Naive thymus-derived CD8-positive, alpha-beta T cell (primary cell): ENCODE measurements at regions not wholly inside any gene's neighbourhood (a gene's known extent, or its start where the extent isn't known, plus 50 kb on each side); places are given as distances from the start of the nearest gene placed in this dataset.

Experiments
- ATAC-seq, 2 donors: fragments of 150-1000 bp; cut with Tn5 transposase in 1 of 2; sonication (Bioruptor Pico), chemical (Tn5 transposase) in 1 of 2; 1 replicate in 1 of 2; 2 replicates in 1 of 2; pipeline ENCODE4 v1.10.0; 2021; ENCODE audit warnings: mild to moderate bottlenecking in 2 of 2, moderate library complexity in 2 of 2
- POLR2A ChIA-PET: fragments of 350-600 bp; sonication (Branson Sonifier 250); formaldehyde crosslinking; loops from one replicate; lab custom pipeline; 2021; ENCODE audit warnings: antibody characterized with exemption; lab: Charles Lee
- DNase-seq, 10 donors: peaks; one replicate each; pipeline versions ENCODE4 v3.0.0 to v3.0.0-alpha.2; 2020 to 2022
- H3K27ac Mint-ChIP-seq, 10 donors: one replicate each; pipeline ENCODE4 v1.8.0; 2020 to 2022; ENCODE audit warnings: mild to moderate bottlenecking in 10 of 10, mixed read lengths in 10 of 10, moderate library complexity in 4 of 10, inconsistent platforms in 1 of 10
- H3K27me3 Mint-ChIP-seq, 5 donors: one replicate each; pipeline ENCODE4 v1.8.0; 2021 to 2022; ENCODE audit warnings: mixed read lengths in 5 of 5
- H3K36me3 Mint-ChIP-seq, 3 donors: one replicate each; pipeline ENCODE4 v1.8.0; 2020 to 2022; ENCODE audit warnings: mixed read lengths in 3 of 3, mild to moderate bottlenecking in 2 of 3, inconsistent platforms in 1 of 3
- H3K4me1 Mint-ChIP-seq, 4 donors: one replicate each; pipeline ENCODE4 v1.8.0; 2021 to 2022; ENCODE audit warnings: mixed read lengths in 4 of 4
- H3K4me3 Mint-ChIP-seq, 10 donors: one replicate each; pipeline ENCODE4 v1.8.0; 2020 to 2022; ENCODE audit warnings: mild to moderate bottlenecking in 10 of 10, mixed read lengths in 10 of 10, moderate library complexity in 6 of 10, inconsistent platforms in 1 of 10
- H3K9me3 Mint-ChIP-seq, 9 donors: one replicate each; pipeline ENCODE4 v1.8.0; 2020 to 2022; ENCODE audit warnings: mixed read lengths in 9 of 9, mild to moderate bottlenecking in 3 of 9, inconsistent platforms in 1 of 9, moderate library complexity in 1 of 9

DNA sequence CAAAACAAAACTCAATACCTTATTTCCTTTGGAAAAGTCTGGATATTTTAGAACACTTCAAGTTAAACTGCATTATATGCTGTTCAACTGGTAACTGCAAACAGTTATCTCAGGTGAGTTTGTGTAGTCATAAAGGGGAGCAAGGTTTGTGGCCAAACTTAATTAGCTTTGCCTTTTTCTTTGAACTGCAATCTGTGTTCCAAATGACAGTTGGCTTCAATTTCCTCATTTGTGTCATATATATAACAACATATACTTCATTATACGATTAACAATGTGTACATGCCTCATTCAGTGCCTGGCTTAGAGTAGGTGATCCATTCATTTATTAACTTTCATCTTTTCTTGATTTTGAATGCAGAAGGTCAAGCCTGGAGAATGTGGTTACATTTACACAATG is 55.8 kb downstream of the KCNE4 start:
- no peaks in the 10 kb centered on the region for H3K36me3 Mint-ChIP-seq
- POLR2A ChIA-PET, result no interaction called here
- ATAC-seq, result no peak

DNA sequence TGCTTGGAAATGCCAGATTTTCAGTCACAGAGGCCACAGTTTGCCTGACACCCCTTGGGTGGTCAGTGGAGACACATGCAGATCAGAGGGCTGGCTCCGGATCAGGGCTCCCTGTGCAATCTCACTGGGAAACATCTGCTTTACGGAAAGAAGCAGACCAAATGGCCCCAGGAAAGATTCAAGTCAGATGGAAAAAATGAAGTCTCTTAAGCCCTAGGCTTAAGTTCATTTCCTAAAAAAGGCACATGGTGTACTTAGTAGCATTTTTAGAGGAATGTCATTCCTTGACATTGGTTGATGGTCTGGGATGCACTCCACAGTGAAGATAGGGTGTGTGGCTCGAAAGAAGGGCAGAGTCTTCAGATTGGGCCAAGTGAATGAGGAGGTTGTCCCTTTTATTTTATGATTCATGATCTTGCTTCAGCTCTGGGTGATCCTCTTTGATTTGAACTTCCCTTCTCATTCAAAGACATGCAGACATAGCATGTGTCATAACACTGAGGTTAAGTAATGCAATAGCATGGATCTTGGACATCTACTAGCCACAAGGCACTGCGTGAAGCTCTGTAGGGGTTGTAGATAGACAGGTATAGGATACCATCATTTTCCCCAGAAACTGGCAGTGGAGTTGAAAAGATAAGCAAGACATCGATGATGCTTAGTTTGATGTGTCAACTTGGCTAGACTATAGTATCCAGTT is 56.5 kb downstream of the KCNE4 start:
- no peak for ATAC-seq
- Mint-ChIP-seq H3K27me3 (peaks cover 4 to 18% (median 6%) of the 10 kb centered on the region in 5 donors), H3K4me3 (no peak overlapping the region), H3K36me3 (no peaks in the 10 kb centered on the region), H3K4me1 (no peaks in the 10 kb centered on the region), H3K27ac (no peak overlapping the region), H3K9me3 (peaks cover 0 to 4% (median 1%) of the 10 kb centered on the region in 9 donors)
- POLR2A ChIA-PET, result no interaction called here
- DNase-seq, result no peak

More for the DNA sequence above, 55.8 kb downstream of the KCNE4 start:
- Mint-ChIP-seq H3K27me3 (peaks cover 0 to 15% (median 3%) of the 10 kb centered on the region in 5 donors), H3K9me3 (peaks cover 0 to 4% (median 1%) of the 10 kb centered on the region in 9 donors), H3K27ac (no peak overlapping the region), H3K4me1 (no peaks in the 10 kb centered on the region), H3K4me3 (no peak overlapping the region)
- DNase-seq, result no peak

DNA sequence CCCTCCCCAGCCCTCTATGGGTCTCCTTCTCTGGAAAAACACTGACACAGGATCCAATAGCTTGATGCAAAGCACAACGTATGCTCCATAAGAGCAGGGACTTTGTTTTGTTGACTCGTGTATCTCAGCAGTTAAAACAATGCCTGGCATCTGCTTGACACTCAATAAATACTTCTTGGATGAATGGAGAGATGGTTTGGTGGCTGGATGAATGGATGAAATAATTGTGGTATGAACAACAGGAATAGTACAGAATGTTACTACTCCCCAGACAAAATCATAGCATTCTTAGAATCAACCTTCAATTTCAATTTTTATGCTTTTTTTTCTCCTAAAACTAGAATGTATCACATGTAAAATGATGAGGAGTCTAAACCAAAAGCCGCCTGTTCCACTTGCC is 57.4 kb downstream of the KCNE4 start:
- H3K4me3 Mint-ChIP-seq, result no peak overlapping the region
- POLR2A ChIA-PET, result no interaction called here
- no peak overlapping the region for H3K27ac Mint-ChIP-seq
- no peaks in the 10 kb centered on the region for H3K4me1 Mint-ChIP-seq
- H3K36me3 Mint-ChIP-seq, result no peaks in the 10 kb centered on the region
- H3K27me3 Mint-ChIP-seq, result peaks cover 4 to 18% (median 6%) of the 10 kb centered on the region in 5 donors
- ATAC-seq (no peak), DNase-seq (no peak)
- peaks cover 0 to 4% (median 1%) of the 10 kb centered on the region in 9 donors for H3K9me3 Mint-ChIP-seq

DNA sequence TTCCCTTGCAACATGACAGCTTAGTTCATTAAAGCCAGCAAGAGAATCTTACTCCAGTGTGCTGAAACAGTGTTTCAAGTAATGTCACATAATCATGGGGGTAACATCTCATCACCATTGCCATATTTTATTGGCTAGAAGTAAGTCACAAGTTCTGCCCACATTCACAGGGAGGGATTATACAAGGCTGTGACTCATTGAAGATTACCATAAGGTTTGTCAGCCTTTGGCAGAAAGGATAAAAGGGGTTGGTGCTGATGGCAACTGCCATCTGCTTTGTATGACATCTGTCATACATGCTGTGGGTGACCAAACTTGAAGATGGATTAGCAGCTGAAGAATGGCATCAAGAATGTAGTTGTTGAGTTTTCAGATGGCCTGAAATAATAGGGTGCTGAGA is 61.2 kb downstream of the KCNE4 start:
- Mint-ChIP-seq H3K9me3 (peaks cover 0 to 4% (median 0%) of the 10 kb centered on the region in 9 donors), H3K27ac (no peak overlapping the region), H3K36me3 (no peaks in the 10 kb centered on the region), H3K4me3 (no peak overlapping the region), H3K4me1 (no peaks in the 10 kb centered on the region), H3K27me3 (peaks cover 4 to 18% (median 6%) of the 10 kb centered on the region in 5 donors)
- ATAC-seq (no peak), DNase-seq (no peak)
- POLR2A ChIA-PET, result no interaction called here

DNA sequence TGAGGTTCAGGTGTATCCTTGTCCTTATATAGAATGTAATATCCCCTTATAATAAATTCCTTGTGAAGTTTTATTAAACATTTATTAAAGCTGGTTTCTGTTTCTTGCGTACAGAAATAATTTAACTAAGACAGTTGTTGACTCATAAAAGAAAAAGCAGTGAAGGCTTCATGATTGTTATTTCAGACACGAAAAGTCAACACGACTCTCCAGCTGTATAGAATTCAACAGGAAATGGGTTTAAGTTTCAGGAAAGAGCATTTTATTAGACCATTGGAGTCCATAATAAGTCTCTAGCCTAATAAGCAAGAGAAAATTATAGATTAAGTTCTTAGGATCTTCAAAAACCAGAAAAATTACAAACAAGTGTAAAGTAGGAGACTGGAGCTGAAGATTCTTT is 62.2 kb downstream of the KCNE4 start:
- no peak overlapping the region for H3K27ac Mint-ChIP-seq
- H3K4me1 Mint-ChIP-seq, result no peaks in the 10 kb centered on the region
- POLR2A ChIA-PET, result no interaction called here
- H3K9me3 Mint-ChIP-seq, result peaks cover 0 to 4% (median 0%) of the 10 kb centered on the region in 9 donors
- H3K4me3 Mint-ChIP-seq, result no peak overlapping the region
- ATAC-seq (no peak), DNase-seq (no peak)
- H3K27me3 Mint-ChIP-seq, result peaks cover 4 to 13% (median 6%) of the 10 kb centered on the region in 5 donors
- no peaks in the 10 kb centered on the region for H3K36me3 Mint-ChIP-seq

DNA sequence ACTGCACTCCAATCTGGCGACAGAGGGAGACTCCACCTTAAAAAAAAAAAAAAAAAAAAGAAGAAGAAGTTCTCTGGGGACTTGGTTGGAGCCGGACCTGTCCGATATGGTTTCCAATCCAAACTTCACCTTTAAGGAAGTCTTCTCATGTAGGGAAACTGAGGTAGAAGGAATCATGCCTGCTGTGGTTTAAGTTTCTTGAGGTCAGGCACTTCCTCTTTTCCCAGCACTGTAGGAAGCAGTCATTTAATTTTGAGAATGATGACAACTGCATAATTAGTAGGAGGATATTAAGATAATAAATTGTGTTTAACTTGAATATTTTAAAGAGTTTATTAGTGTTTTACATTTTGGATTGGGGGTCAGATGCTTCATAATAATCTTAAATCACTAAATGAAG is 62.9 kb downstream of the KCNE4 start:
- DNase-seq (no peak), ATAC-seq (no peak)
- POLR2A ChIA-PET, result no interaction called here
- Mint-ChIP-seq H3K9me3 (peaks cover 0 to 4% (median 0%) of the 10 kb centered on the region in 9 donors), H3K27me3 (peaks cover 5 to 11% (median 6%) of the 10 kb centered on the region in 5 donors), H3K4me1 (no peaks in the 10 kb centered on the region), H3K27ac (no peak overlapping the region), H3K4me3 (no peak overlapping the region), H3K36me3 (no peaks in the 10 kb centered on the region)

DNA sequence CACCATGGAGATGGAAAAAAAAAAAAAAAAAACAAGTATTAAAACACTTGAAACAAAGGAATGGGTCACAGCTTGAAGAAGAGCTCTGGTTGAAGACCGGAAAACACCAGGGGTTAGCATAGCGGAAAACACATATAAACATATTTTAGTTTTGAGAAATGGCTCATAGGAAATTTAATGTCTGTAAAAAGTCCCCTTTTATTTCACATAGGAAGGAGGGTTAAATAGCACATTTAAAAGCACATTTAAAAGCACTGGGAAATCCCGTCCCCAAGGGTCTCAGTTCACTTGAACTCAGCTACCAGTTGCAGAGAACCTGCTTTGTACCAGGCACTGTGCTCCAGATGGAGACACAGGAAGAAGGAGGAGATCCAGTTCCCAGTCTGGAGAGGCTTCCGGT is 65.5 kb downstream of the KCNE4 start:
- H3K27ac Mint-ChIP-seq, result no peak overlapping the region
- ATAC-seq, result no peak
- peaks cover 3 to 8% (median 7%) of the 10 kb centered on the region in 5 donors for H3K27me3 Mint-ChIP-seq
- H3K9me3 Mint-ChIP-seq, result peaks cover 0 to 3% (median 0%) of the 10 kb centered on the region in 9 donors
- no peak for DNase-seq
- H3K4me3 Mint-ChIP-seq, result no peak overlapping the region
- POLR2A ChIA-PET, result no interaction called here
- no peaks in the 10 kb centered on the region for H3K36me3 Mint-ChIP-seq
- H3K4me1 Mint-ChIP-seq, result no peaks in the 10 kb centered on the region

DNA sequence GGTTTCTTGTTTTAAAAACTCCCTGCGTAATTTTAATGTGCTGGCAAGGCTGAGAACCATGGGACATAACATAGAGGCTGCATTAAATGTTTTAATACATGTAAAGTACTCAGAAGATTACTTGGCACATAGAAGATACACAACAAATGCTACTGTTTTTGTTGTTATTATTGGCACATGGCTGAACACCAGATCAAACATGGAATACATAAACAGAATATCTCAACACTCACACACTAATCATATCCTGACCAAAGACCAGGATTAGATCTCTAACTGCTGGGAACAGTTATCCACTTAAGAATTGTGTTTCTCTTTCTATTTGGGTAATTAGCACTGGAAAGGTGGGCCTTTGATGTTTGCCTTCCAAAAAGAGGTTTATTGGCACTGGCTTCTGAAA is 69.3 kb downstream of the KCNE4 start:
- DNase-seq (no peak), ATAC-seq (no peak)
- Mint-ChIP-seq H3K27ac (no peak overlapping the region), H3K4me3 (no peak overlapping the region), H3K4me1 (no peaks in the 10 kb centered on the region), H3K36me3 (no peaks in the 10 kb centered on the region), H3K27me3 (peaks cover 0 to 23% (median 5%) of the 10 kb centered on the region in 5 donors), H3K9me3 (peaks cover 0 to 8% (median 0%) of the 10 kb centered on the region in 9 donors)
- POLR2A ChIA-PET, result no interaction called here

DNA sequence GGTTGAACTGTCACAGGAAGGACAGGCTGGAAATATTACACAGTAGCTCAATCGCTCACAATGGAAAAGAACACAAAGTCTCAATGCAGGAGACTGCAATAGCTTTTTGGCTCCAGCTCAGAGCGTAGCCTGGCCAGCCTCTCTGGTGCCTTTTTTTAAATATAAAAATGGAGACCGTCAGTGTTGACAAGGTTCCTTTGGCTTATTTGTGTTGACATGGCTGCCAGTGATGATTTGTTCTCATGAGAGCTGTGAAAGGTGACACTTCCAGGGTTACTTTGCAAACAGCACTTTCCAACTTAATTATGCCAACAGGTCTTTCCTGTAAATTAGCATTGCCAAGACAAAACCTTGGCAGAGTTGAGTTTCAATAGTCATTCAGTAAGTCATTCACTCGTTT is 70.8 kb downstream of the KCNE4 start:
- ATAC-seq (no peak), DNase-seq (no peak)
- Mint-ChIP-seq H3K9me3 (peaks cover 0 to 10% (median under 1%) of the 10 kb centered on the region in 9 donors), H3K4me3 (no peak overlapping the region), H3K4me1 (no peaks in the 10 kb centered on the region), H3K36me3 (no peaks in the 10 kb centered on the region), H3K27ac (no peak overlapping the region), H3K27me3 (peaks cover 0 to 33% (median 7%) of the 10 kb centered on the region in 5 donors)
- POLR2A ChIA-PET, result no interaction called here

DNA sequence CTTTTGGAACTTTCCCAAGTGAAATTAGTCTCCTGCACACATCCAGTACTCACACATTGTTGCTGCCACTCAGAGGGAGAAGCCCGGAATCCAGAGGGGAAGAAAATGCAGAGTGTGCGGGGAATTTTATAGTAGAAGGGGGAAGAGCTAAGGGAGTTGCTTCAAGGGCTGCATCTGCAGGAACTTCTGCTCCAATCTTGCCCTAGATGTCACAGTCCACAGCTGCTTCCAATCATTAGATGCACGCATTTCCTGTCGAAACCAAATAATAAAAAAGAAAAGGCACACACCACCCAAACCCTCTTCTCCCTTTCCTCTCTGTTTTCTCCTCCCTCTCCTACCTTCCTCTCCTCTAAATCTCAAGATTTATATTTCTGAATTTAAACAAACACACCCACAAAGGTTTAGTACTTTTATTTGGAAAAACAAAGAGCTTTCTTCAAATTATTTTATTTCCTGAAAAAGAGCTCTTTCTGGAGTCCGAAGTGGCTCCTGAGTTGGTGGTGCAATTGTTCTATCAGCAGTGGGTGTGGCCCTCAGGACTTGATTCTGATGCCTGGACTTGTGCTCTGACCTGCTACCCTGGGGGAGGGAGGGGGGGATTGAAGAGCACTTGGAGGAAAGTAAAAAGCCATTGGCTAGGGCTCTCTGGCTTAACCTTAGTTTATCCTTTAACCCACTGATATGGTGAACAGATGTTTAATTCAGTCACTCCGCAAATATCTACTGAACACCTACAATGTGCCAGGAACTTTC is 72.0 kb downstream of the KCNE4 start:
- Mint-ChIP-seq H3K9me3 (peaks cover 0 to 10% (median 2%) of the 10 kb centered on the region in 9 donors), H3K36me3 (no peaks in the 10 kb centered on the region), H3K27ac (no peak overlapping the region), H3K4me3 (no peak overlapping the region), H3K27me3 (peaks cover 0 to 37% (median 8%) of the 10 kb centered on the region in 5 donors), H3K4me1 (no peaks in the 10 kb centered on the region)
- DNase-seq (no peak), ATAC-seq (no peak)
- POLR2A ChIA-PET, result no interaction called here

DNA sequence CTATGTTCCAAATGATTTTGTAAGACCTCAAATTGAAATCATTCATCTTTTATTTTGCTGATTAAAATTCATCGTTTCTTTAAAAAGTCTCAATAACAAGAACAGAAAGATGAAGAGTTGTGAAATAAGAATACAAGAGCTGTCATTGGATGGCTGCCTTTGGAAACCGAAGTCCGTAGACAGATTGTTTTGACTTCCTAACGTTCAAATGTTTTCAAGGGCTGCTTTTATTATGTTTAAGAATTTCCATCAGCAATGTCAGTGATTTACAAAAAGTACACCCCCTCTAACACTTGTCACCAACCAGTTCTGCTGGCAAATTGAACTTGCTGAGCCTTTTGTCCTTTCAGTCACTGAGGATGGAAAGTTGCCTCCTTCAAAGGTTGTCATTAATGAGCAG is 89.6 kb downstream of the KCNE4 start:
- Mint-ChIP-seq H3K4me1 (no peaks in the 10 kb centered on the region), H3K27ac (no peak overlapping the region)
- ATAC-seq, result no peak

DNA sequence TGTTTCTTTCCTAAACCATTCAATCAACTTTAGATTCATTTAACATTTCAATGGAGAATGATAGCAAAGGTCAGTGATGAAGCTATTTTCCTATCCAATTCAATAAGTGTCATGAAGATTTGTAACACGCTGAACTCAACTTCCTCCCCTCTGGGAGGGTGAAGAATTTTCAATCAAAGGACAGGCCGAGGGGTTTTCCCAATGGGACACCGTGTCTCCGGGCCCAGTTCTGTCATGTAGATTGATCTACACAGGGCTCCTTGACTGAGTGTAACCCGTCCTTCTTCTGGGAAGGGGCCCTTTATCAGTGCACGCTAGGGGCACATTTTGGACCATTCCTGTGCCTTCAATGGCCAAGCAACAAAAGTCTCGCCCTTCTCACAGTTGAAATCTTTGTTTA is 90.1 kb downstream of the KCNE4 start:
- Mint-ChIP-seq H3K4me3 (no peak overlapping the region), H3K27me3 (peaks cover 0 to 25% (median 3%) of the 10 kb centered on the region in 5 donors), H3K9me3 (peaks cover 0 to 3% (median 0%) of the 10 kb centered on the region in 9 donors), H3K27ac (no peak overlapping the region), H3K36me3 (no peaks in the 10 kb centered on the region), H3K4me1 (no peaks in the 10 kb centered on the region)
- ATAC-seq, result no peak
- POLR2A ChIA-PET, result no interaction called here
- DNase-seq, result no peak

More for the DNA sequence above, 89.6 kb downstream of the KCNE4 start:
- POLR2A ChIA-PET, result no interaction called here
- Mint-ChIP-seq H3K4me3 (no peak overlapping the region), H3K9me3 (peaks cover 0 to 3% (median 0%) of the 10 kb centered on the region in 9 donors), H3K36me3 (no peaks in the 10 kb centered on the region), H3K27me3 (peaks cover 0 to 25% (median 1%) of the 10 kb centered on the region in 5 donors)
- DNase-seq, result no peak

DNA sequence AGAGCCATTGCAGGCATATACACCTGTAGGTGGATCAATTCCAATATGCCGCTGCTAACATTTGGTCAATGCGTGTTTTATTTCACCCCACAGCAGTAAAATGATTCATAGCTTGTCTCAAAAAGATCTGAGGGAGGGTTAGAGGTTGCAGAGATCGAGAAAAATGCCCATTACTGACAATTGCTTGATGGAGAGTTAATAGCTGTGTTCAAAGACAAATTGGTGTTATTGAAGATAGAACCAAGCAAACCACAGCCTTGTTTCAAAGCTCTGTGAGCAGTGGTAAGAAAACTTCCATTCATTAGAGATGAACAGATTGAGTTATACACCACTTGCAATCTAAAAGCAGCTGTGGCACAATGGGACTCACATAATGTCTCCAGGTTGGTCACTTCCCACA is 95.4 kb downstream of the KCNE4 start:
- ATAC-seq, result no peak
- Mint-ChIP-seq H3K36me3 (no peaks in the 10 kb centered on the region), H3K4me1 (no peaks in the 10 kb centered on the region), H3K9me3 (peaks cover 0 to 3% (median 0%) of the 10 kb centered on the region in 9 donors), H3K4me3 (no peak overlapping the region), H3K27ac (no peak overlapping the region), H3K27me3 (peaks cover 0 to 21% (median 1%) of the 10 kb centered on the region in 5 donors)
- DNase-seq, result no peak
- POLR2A ChIA-PET, result no interaction called here
